ENCODE measurements at regions not wholly inside any gene's neighbourhood (a gene's known extent, or its start where the extent isn't known, plus 50 kb on each side); places are given as distances from the start of the nearest gene placed in this dataset.

DNA sequence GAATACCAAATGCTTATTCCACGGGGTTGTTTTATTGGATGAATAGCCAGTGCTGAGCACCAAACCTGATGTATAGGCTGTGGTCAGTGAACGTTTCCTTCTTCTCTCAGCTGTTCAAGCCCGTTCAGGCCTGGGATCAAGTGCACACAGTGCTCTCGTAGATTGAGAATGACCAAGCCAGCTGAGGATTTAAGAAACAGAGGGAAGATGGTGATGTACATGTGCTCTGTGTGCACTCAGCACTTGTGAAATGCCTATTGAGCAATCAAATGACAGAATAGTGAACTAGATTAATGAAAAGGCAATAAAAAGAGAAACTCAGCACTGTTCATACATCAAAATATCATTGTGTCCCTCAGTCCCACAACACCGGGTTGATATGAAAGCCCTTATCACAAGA, 302.5 kb downstream of the BMPER start:
- Mint-ChIP-seq H3K4me3 (no peak overlapping the region), H3K9me3 (no peaks in the 10 kb centered on the region), H3K4me1 (peaks cover 3% of the 10 kb centered on the region), H3K27ac (no peak overlapping the region), H3K27me3 (ENCODE audit: low read depth) (peaks cover 3% of the 10 kb centered on the region), H3K36me3 (no peaks in the 10 kb centered on the region)
- DNase-seq (ENCODE audit: low spot score in 2 of 2, unreplicated experiment in 2 of 2), result no peak
- TF ChIP-seq, protein P1, sequence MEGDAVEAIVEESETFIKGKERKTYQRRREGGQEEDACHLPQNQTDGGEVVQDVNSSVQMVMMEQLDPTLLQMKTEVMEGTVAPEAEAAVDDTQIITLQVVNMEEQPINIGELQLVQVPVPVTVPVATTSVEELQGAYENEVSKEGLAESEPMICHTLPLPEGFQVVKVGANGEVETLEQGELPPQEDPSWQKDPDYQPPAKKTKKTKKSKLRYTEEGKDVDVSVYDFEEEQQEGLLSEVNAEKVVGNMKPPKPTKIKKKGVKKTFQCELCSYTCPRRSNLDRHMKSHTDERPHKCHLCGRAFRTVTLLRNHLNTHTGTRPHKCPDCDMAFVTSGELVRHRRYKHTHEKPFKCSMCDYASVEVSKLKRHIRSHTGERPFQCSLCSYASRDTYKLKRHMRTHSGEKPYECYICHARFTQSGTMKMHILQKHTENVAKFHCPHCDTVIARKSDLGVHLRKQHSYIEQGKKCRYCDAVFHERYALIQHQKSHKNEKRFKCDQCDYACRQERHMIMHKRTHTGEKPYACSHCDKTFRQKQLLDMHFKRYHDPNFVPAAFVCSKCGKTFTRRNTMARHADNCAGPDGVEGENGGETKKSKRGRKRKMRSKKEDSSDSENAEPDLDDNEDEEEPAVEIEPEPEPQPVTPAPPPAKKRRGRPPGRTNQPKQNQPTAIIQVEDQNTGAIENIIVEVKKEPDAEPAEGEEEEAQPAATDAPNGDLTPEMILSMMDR (IDR thresholded peaks at IDR 0.05; ENCODE audit: unreplicated experiment), result no peak

DNA sequence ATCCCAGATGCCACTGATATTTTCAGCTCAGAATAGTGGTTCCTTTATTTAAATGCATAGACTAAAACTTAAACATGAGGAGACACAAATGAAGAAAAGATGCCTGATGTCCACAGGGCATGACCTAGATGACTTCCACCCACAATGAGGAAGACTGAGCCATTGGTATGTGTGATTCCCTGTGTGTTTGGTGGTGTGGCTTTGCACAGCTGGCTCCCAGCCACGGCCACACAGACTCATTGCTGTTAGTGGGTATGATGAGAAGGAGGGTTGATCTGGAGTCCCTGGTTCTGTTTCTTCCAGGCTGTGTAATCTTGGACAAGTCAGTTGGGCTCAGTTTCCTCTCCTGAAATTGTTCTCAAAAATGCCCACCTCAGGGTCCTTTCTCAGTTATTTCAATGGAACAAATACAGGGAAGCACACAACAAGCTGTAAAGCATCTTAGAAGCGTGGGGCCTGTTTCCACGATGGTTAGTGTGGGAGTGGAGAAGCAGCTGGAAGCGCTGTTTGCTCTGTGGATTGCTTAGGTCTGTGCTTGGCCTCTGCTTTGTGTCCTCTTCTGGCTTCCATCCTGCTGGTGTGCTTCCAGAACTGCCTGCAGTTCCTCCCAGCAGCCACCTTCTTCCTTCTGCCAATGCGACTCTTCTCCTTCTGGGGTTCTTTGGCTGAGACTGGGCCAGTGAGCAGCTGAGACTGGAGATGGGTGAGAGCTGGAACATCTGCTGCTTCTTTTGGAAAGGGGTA, 303.7 kb downstream of the BMPER start:
- H3K4me3 Mint-ChIP-seq, result no peak overlapping the region
- H3K36me3 Mint-ChIP-seq, result no peaks in the 10 kb centered on the region
- H3K27ac Mint-ChIP-seq, result no peak overlapping the region
- no peak for DNase-seq (ENCODE audit: low spot score in 2 of 2, unreplicated experiment in 2 of 2)
- no peaks in the 10 kb centered on the region for H3K9me3 Mint-ChIP-seq
- H3K27me3 Mint-ChIP-seq (ENCODE audit: low read depth), result peaks cover 3% of the 10 kb centered on the region
- TF ChIP-seq, protein P1 (IDR thresholded peaks at IDR 0.05; ENCODE audit: unreplicated experiment), result no peak
- H3K4me1 Mint-ChIP-seq, result peaks cover 3% of the 10 kb centered on the region

DNA sequence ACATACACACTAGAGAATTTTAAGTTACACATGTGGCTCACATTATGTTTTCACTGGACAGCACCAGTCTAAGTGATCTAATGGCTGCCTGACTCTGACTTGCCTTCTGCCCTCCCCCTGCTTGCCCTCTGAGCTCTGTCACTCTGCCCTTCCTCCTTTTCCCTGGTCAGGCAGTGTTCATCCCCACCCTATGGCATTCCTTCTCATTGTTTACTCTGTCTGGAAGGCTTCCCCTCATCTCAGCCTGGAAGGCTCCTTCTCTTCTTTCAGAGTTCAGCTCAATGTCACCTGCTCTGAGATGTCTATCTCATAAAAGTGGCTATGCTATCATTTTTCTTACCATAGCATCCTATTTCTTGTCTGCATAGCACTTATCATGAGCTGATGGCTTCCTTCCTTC, 305.7 kb downstream of the BMPER start:
- TF ChIP-seq, protein P1 (IDR thresholded peaks at IDR 0.05; ENCODE audit: unreplicated experiment), result no peak
- Mint-ChIP-seq H3K4me1 (peaks cover 3% of the 10 kb centered on the region), H3K4me3 (no peak overlapping the region), H3K27ac (no peak overlapping the region), H3K27me3 (ENCODE audit: low read depth) (peaks cover 3% of the 10 kb centered on the region), H3K9me3 (no peaks in the 10 kb centered on the region), H3K36me3 (no peaks in the 10 kb centered on the region)
- DNase-seq (ENCODE audit: low spot score in 2 of 2, unreplicated experiment in 2 of 2), result no peak

DNA sequence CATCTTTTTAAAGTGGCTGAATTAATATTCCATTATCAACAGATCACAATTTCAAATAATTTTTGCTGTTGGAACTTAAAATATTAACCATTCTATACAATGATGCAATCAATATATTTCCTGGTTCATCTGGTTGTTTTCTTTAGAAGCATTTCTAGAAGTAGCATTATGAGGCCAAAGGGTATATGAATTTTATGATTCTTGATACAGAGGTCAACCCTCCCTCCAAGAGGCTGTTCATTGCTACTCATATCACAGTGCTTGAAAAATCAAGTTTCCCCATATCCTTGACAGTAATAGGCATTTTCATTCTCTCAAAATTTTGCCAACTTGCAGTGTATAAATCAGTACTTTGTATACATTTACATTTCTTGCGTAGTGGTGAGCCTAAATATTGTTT, 312.6 kb downstream of the BMPER start:
- Mint-ChIP-seq H3K27me3 (ENCODE audit: low read depth) (no peaks in the 10 kb centered on the region), H3K4me1 (peaks cover 7% of the 10 kb centered on the region), H3K9me3 (no peaks in the 10 kb centered on the region), H3K27ac (no peak overlapping the region), H3K36me3 (no peaks in the 10 kb centered on the region), H3K4me3 (no peak overlapping the region)
- DNase-seq (ENCODE audit: low spot score in 2 of 2, unreplicated experiment in 2 of 2), result no peak
- TF ChIP-seq, protein P1 (IDR thresholded peaks at IDR 0.05; ENCODE audit: unreplicated experiment), result no peak

DNA sequence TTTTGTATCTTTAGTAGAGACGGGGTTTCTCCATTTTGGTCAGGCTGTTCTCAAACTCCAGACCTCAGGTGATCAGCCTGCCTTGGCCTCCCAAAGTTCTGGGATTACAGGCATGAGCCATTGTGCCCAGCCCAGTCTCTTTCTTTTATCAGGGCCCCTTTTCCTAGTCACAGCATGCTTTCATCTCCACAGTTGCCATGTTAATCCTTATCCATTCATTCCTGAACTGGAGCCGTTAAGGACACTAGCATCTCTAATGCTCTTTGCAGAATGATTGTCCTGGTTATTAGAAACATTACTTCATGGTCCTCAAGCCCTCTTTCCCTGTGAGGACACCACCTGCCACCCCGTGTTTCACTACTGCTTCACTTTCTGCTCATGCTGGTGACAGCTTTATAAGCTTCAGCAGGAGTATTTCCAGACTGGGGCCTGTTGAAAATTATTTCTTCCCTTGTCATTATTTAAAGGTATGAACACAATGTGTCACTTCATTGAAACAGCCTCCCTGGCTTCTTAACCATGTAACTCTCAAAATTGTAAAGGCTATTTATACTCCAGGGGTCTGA, 313.9 kb downstream of the BMPER start:
- Mint-ChIP-seq H3K27me3 (ENCODE audit: low read depth) (no peaks in the 10 kb centered on the region), H3K4me3 (no peak overlapping the region), H3K4me1 (peaks cover 8% of the 10 kb centered on the region), H3K36me3 (no peaks in the 10 kb centered on the region), H3K9me3 (no peaks in the 10 kb centered on the region), H3K27ac (no peak overlapping the region)
- no peak for DNase-seq (ENCODE audit: low spot score in 2 of 2, unreplicated experiment in 2 of 2)
- TF ChIP-seq, protein P1 (IDR thresholded peaks at IDR 0.05; ENCODE audit: unreplicated experiment), result no peak

All from mesothelial cell of epicardium (in vitro differentiated cells).